HAP-1 (cell line): ENCODE measurements at regions not wholly inside any gene's neighbourhood (a gene's known extent, or its start where the extent isn't known, plus 50 kb on each side); places are given as distances from the start of the nearest gene placed in this dataset.

Experiments
- DNase-seq, 2 experiments: peaks; one replicate each; pipeline ENCODE4 v3.0.0-alpha.2; 2016 to 2020; ENCODE audit warnings: low spot score in 2 of 2
- H3K27me3 ChIP-seq: fragments of 250-450 bp; sonication (Bioruptor Pico); 2 replicates; pipeline ENCODE4 v1.5.1; 2020; ENCODE audit warnings: low read depth, mild to moderate bottlenecking, moderate library complexity
- H3K36me3 ChIP-seq: fragments of 250-450 bp; sonication (Bioruptor Pico); replicated peaks from 2 replicates; pipeline ENCODE4 v1.5.1; 2020; ENCODE audit warnings: mild to moderate bottlenecking
- H3K4me1 ChIP-seq: fragments of 250-450 bp; sonication (Bioruptor Pico); 2 replicates; pipeline ENCODE4 v1.5.1; 2020; ENCODE audit warnings: mild to moderate bottlenecking
- H3K4me3 ChIP-seq: fragments of 250-450 bp; sonication (Bioruptor Pico); 2 replicates; pipeline ENCODE4 v1.5.1; 2020; ENCODE audit warnings: mild to moderate bottlenecking, moderate library complexity
- H3K9me3 ChIP-seq: fragments of 250-450 bp; sonication (Bioruptor Pico); 2 replicates; pipeline ENCODE4 v1.5.1; 2020; ENCODE audit warnings: mild to moderate bottlenecking, moderate library complexity
- in situ Hi-C: fragments of 300-500 bp; cut with MboI; formaldehyde crosslinking; loops from 3 replicates; pipeline ENCODE4 v1.14.3; 2020; ENCODE audit warnings: low sequenced_read_pairs, inconsistent platforms, mixed read lengths

DNA sequence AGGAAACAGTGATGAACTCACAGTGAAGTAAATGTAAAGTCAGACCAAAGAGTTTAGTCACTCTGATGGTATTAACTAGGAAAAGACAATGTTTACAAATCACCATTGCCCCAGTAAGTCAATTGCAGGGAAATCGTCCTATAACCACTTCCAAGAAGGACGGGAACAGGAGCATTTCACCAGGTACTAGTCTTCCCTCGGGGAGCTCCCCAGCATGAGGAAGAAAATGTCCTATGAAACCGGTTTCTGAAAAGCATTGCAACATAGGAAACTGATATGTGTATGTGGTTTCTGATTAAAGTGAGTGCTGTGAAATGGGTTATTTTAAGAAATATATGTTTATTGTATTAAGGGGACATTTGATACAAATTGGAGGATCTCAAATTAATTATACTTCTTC is 626.7 kb upstream of the ADAMTS16 start:
- DNase-seq, result no peak
- H3K36me3 ChIP-seq, result no peaks in the 10 kb centered on the region
- H3K4me1 ChIP-seq, result no peaks in the 10 kb centered on the region
- H3K9me3 ChIP-seq, result no peaks in the 10 kb centered on the region
- no peaks in the 10 kb centered on the region for H3K27me3 ChIP-seq
- H3K4me3 ChIP-seq, result no peak overlapping the region
- in situ Hi-C loops, result no loop called here

DNA sequence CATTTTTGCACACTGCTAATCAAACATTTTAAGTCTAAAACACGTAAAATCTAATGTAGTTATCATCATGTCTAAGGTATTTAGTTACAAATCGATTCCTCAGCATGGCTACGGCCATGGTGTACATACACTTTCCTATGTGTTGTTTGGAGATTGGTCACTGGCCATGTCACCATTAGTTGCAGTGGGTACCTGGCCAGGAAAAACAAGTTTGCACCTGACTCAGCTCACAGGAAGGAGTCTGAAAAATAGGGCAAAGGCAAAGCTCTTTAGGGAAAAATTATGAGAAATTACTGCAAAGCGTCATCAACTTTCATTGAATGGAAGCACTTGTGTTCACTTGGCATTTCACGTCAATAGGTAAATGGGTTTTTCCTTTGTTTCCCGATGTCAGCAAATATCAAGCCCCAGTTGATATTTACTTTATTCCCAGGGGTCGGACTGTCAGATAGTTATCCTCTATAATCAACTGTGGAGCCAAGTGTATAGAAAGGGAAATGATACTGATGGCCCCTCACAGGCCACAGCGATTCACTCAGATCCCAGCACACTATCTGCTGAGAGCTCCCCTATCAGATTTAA is 626.0 kb upstream of the ADAMTS16 start:
- Histone ChIP-seq H3K27me3 (no peaks in the 10 kb centered on the region), H3K9me3 (no peaks in the 10 kb centered on the region), H3K36me3 (no peaks in the 10 kb centered on the region), H3K4me3 (no peak overlapping the region), H3K4me1 (no peaks in the 10 kb centered on the region)
- in situ Hi-C loops, result no loop called here
- no peak for DNase-seq

DNA sequence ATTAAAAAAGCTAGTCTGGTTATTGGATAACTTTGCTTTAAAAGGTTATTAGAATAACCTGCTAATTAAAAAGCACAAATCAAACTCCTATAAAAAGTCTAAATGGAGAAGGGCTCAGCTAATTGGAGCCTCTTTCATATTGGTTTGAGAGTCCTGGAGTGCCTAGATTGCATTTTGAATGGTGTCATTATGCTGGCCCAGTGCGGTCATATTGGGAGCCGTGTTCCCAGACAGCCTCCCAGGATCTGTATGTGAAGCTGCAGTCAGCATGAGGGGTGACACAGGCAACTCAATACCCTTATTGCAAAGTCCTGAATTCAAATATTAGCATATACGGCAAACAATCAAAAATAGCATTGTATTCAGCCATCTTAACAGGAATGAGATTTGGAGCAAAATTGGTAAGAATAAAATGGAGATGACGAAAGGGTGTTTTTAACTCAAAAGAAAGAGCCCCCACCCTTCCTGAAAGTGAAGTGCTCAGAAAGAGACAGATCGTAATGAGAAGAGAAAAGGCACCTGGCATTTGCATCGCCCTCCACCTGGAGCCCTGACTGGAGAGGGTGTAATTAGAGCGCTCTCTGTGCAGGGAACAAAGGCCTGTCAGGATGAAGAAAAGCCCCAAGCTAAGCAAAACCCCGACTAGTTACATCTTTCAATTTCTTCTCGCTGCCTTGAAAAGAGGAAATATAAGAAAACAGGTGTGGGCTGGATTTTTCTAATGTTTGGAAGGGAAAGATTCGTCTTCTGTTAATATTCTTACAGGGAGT is 621.0 kb upstream of the ADAMTS16 start:
- no peaks in the 10 kb centered on the region for H3K9me3 ChIP-seq
- H3K36me3 ChIP-seq, result no peaks in the 10 kb centered on the region
- in situ Hi-C loops, result no loop called here
- no peaks in the 10 kb centered on the region for H3K27me3 ChIP-seq
- no peak for DNase-seq
- H3K4me3 ChIP-seq, result no peak overlapping the region
- H3K4me1 ChIP-seq, result no peaks in the 10 kb centered on the region

DNA sequence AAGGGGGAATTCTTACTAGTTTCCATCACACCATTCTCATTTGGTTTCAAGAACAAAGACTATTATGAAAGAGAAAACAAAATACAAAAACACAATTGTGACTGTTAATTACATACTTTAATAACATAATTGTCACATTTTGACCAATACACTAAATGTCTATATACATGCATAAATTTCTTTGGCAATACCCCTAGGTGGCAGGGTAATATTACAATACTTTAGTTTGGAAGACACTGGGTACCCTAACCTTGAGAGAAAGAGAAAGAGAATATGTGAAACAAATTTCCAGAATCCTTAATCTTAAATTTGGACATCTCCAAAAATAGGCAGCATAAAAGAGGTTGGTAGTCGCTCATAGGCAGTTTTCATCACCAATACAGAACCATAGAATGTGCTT is 619.6 kb upstream of the ADAMTS16 start:
- Histone ChIP-seq H3K4me3 (no peak overlapping the region), H3K36me3 (no peaks in the 10 kb centered on the region), H3K9me3 (no peaks in the 10 kb centered on the region), H3K27me3 (no peaks in the 10 kb centered on the region), H3K4me1 (no peaks in the 10 kb centered on the region)
- in situ Hi-C loops, result no loop called here
- no peak for DNase-seq

DNA sequence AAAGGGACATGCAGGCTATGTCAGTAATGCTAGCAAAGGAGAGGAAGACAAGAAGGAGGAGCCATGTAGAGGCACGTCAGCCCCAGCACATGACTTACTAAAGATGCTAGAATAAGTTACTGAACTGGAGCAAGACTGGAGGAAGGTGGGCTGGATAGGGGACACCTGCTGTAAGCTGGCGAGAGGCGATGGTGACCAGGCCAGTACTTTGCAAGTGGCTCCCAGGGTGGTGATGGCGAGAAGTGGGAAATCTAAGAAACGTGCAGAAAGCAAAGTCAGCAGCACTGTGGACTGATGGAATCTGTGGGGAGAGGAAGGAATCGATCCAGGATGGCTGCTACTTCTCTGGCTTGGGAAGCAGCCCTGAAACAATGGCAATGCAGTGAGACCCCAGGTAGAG is 617.1 kb upstream of the ADAMTS16 start:
- Histone ChIP-seq H3K4me3 (no peak overlapping the region), H3K27me3 (no peaks in the 10 kb centered on the region), H3K4me1 (no peaks in the 10 kb centered on the region), H3K9me3 (no peaks in the 10 kb centered on the region), H3K36me3 (no peaks in the 10 kb centered on the region)
- in situ Hi-C loops, result no loop called here
- DNase-seq, result no peak

DNA sequence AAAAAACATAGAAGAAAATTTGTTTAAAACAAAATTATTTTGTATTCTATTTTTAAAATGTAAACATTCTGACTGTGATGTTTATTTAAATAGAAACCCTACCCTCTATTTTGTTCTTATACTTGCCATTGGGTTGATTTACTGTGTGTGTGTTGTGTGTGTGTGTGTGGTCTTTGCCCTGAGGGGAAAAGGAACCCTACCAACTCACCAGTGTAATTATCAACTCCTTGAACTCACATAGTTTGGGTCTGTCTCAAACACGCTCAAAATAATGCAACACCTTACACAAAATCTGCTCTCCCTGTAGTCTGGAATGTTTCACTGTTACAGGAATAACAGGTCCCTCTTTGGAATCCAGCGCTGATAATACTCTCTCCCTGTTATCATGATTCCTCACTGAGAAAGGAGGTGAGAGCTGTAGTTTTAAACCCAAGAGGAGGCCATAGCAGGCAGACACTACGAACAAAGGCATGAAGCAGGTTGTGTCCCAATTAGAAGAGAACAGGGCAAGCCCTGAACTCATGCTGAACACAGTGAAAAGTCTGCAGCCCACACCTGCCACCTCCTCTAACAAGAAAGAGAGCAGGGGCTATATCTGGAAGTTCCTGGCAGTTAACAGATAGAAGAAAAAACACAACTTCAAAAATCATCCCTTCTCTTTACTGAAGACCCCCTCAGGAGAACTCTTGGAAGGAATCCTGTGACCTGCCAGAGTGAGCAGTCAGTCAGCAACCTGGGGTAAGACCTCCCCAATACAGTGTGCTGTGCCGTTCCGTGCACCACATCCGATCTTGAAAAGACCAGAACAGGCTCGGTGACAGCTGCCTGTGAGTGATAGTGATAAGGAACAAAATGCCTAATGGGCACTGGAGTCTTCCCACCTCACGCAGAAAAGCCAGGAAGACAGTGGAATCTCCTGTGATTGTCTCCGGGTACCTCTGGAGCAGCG is 608.1 kb upstream of the ADAMTS16 start:
- Histone ChIP-seq H3K9me3 (0 out of 2 replicates have a peak, but pooled peaks cover 2% of the 10 kb centered on the region), H3K4me1 (no peaks in the 10 kb centered on the region), H3K27me3 (no peaks in the 10 kb centered on the region), H3K36me3 (no peaks in the 10 kb centered on the region), H3K4me3 (no peak overlapping the region)
- no peak for DNase-seq
- in situ Hi-C loops, result no loop called here

DNA sequence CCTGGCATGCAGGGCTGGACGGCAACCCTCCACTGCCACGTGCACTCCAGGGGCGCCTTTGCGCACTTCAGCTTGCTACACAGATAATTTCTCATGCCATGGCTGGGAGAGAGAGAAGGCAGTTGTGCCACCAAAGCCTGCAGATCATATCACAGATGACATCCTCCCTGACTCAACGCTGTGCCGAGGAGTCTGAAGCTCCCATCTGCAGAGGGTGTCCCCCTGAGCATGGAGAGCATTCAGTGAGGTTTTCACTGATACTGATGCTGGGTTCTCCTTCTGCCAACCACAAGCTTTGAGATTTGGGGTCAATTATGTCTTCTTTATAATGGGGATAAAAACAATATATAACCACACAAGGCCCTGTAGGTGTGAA is 607.4 kb upstream of the ADAMTS16 start:
- in situ Hi-C loops, result no loop called here

DNA sequence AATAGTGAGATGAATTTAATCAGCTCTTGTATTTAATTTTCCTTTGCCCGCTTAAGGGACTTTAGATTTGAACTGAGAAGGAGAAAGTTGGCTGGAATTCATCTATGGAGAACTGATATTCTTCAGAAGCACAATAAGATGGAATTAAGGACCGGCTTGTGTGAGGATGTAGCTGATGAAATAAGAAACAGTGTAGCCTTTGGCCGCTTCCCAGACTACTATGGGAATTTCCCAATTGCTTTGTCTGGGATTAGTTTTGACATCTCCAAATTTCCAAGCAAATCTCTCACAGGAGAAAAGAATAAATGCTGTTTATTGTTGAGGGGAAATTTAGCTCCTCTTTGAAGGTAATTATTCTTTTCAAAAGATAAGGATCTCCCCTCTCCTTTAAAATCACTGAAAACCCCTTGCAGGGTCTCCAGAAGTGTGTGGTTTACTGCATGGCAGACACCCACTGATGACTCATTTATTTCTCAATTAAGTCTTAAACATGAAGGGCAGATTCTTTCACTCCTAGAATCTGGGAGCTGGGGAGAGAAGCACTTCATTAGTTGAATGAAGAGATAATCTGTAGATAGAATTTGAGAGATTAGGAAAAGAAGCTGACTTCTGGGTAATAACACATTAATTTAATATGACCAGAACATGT is 606.5 kb upstream of the ADAMTS16 start:
- H3K36me3 ChIP-seq, result no peaks in the 10 kb centered on the region
- no peak overlapping the region for H3K4me3 ChIP-seq
- H3K4me1 ChIP-seq, result no peaks in the 10 kb centered on the region
- 0 out of 2 replicates have a peak, but pooled peaks cover 2% of the 10 kb centered on the region for H3K9me3 ChIP-seq
- no peaks in the 10 kb centered on the region for H3K27me3 ChIP-seq
- in situ Hi-C loops, result no loop called here
- no peak for DNase-seq

More for the DNA sequence above, 607.4 kb upstream of the ADAMTS16 start:
- Histone ChIP-seq H3K27me3 (no peaks in the 10 kb centered on the region), H3K4me1 (no peaks in the 10 kb centered on the region), H3K9me3 (0 out of 2 replicates have a peak, but pooled peaks cover 2% of the 10 kb centered on the region), H3K36me3 (no peaks in the 10 kb centered on the region), H3K4me3 (no peak overlapping the region)
- DNase-seq, result no peak

DNA sequence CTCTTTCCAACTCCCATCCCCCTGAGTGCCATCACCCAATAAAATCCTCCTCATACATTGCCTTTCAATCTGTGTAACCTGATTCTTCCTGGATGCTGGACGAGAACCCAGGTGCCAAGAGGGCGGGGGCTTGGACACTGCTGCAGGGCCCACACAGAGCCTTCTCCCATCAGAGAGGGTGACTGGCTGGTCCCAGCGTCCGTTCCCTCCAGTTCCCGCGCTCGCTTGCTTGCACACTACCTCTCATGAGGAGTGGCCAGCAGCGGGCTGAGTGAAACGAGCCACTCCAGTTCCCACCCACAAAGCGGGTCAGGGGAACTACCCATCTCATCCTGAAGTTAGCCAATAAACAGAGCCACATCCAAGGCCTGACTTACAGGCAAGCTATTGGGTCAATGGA is 602.6 kb upstream of the ADAMTS16 start:
- in situ Hi-C loops, result no loop called here
- DNase-seq, result no peak
- Histone ChIP-seq H3K36me3 (no peaks in the 10 kb centered on the region), H3K4me1 (no peaks in the 10 kb centered on the region), H3K9me3 (no peaks in the 10 kb centered on the region), H3K4me3 (no peak overlapping the region), H3K27me3 (no peaks in the 10 kb centered on the region)

DNA sequence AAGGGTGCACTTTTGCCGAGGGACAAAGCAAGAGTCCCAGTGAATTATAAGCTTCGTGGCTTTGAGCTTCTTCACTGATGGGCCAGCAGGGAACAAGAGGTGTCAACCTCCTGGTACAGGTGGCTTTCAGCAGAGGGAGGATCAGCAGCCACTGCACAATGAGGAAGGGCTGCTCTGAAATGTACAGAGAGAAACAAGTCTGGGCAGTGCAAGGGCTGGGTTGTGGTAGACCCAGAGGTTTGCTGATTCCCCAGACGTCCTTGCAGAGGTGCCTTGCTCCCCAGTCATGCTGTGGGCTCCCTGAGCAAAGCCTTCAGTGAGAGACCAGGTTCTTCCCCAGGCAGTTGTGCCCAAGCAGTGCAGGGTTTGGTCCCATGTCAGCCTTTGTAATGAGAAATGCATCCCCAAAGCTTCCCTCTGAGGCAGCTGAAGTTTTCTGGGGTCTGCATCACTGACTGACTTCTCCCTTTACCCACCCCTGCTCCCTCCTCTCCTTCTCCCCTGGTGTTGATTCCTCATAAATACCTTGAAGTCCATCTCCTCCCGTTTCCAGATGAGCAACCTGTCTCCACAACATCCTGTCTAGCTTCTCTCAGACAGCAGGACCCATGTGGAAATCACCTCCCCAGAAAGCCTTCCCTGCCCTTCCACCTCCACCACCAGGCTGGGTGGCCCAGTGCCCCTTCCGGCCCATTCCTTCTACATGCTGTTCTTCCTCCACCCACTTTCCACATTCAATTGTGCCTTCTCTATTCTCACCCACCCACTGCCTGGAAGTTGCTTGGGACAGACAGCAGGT is 599.6 kb upstream of the ADAMTS16 start:
- Histone ChIP-seq H3K4me3 (no peak overlapping the region), H3K9me3 (no peaks in the 10 kb centered on the region), H3K27me3 (no peaks in the 10 kb centered on the region), H3K4me1 (no peaks in the 10 kb centered on the region), H3K36me3 (no peaks in the 10 kb centered on the region)
- no peak for DNase-seq
- in situ Hi-C loops, result no loop called here

DNA sequence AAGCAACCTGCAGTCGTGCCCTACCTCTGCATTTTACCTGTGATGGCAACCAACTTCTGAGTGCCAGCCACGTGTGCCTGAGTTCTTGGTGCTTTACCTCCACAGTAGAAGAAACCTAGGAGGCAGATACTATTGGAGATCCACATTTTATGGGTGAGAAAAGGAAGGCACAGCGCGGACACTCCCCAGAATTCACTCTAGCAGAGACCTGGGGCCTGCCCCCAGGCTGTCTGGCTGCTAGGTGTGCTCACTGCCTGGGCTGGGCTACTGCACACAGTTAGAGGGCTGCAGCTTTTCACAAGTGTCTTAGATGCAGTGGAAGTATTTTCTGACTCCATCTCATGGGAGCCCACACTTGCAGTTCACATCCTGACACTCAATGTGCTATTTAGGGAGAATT is 598.8 kb upstream of the ADAMTS16 start:
- no peak for DNase-seq
- Histone ChIP-seq H3K27me3 (no peaks in the 10 kb centered on the region), H3K4me1 (no peaks in the 10 kb centered on the region), H3K4me3 (no peak overlapping the region), H3K36me3 (no peaks in the 10 kb centered on the region), H3K9me3 (no peaks in the 10 kb centered on the region)
- in situ Hi-C loops, result no loop called here

DNA sequence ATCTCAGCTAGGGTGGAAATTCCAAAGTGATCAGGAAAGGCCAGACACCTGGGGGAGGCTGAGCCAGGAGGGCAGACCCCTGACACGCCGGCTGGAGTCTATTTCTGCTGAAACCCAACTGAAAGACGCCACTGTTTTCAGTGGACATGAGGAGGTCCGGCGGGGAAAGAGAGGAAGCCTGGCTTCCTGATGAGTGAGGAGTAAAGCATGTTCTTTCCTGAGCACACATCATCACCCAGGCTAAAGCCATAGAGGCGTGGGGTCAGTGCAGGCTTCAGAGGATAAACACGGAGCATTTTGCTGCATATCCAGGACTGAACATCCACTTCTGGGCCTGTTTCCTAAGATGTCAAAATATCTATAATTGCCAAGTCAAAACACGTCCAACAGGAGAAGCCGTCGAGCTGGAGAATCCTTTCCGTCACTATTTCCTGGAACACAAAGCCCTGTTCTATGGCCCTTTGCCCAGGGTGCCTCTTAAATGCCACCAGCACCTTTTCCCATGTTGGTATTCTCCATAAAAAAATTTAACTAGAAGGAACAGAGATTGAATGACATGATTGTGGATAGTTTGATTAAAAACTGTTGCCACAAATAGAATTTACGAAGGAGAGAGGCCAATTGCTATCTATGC is 597.9 kb upstream of the ADAMTS16 start:
- no peaks in the 10 kb centered on the region for H3K4me1 ChIP-seq
- no peak for DNase-seq
- no peak overlapping the region for H3K4me3 ChIP-seq
- H3K36me3 ChIP-seq, result no peaks in the 10 kb centered on the region
- H3K9me3 ChIP-seq, result no peaks in the 10 kb centered on the region
- H3K27me3 ChIP-seq, result no peaks in the 10 kb centered on the region
- in situ Hi-C loops, result no loop called here
